GM19238 (cell line): ENCODE measurements at regions not wholly inside any gene's neighbourhood (a gene's known extent, or its start where the extent isn't known, plus 50 kb on each side); places are given as distances from the start of the nearest gene placed in this dataset.

ENCODE experiments used
- DNase-seq: peaks from one replicate; pipeline ENCODE4 v3.0.0; 2011; ENCODE audit warnings: low spot score; ENCODE audit not compliant: insufficient read length

- DNase-seq = no peak
Measured at GRCh38 chr2:137729305-137729704, 235.0 kb upstream of the HNMT start.

- DNase-seq = no peak
Measured at GRCh38 chr2:137737559-137737958, 226.7 kb upstream of the HNMT start.

GRCh38 chr2:137741784-137742362 is 222.4 kb upstream of the HNMT start:
- DNase-seq = no peak

- DNase-seq = no peak
Measured at GRCh38 chr2:137747509-137747908, 216.8 kb upstream of the HNMT start.

- DNase-seq = no peak
Measured at GRCh38 chr2:137748533-137748932, 215.7 kb upstream of the HNMT start.

- no peak for DNase-seq
Measured at GRCh38 chr2:137764646-137765045, 199.6 kb upstream of the HNMT start.

- DNase-seq = no peak
Measured at GRCh38 chr2:137769406-137769805, 194.9 kb upstream of the HNMT start.

- no peak for DNase-seq
Measured at GRCh38 chr2:137770166-137770565, 194.1 kb upstream of the HNMT start.

- DNase-seq = no peak
Measured at GRCh38 chr2:137771064-137771463, 193.2 kb upstream of the HNMT start.

- DNase-seq = no peak
Measured at GRCh38 chr2:137772451-137772850, 191.8 kb upstream of the HNMT start.

GRCh38 chr2:137775529-137775928 is 188.7 kb upstream of the HNMT start:
- DNase-seq = no peak

GRCh38 chr2:137776697-137777096 is 187.6 kb upstream of the HNMT start:
- no peak for DNase-seq

- DNase-seq = no peak
Measured at GRCh38 chr2:137797641-137798040, 166.6 kb upstream of the HNMT start.

GRCh38 chr2:137799600-137799999 is 164.7 kb upstream of the HNMT start:
- DNase-seq = no peak

GRCh38 chr2:137800386-137800785 is 163.9 kb upstream of the HNMT start:
- DNase-seq = no peak

GRCh38 chr2:137801228-137801627 is 163.0 kb upstream of the HNMT start:
- DNase-seq = no peak

- DNase-seq = no peak
Measured at GRCh38 chr2:137802038-137802437, 162.2 kb upstream of the HNMT start.

GRCh38 chr2:137806068-137806805 is 158.0 kb upstream of the HNMT start:
- DNase-seq = no peak

GRCh38 chr2:137809252-137809651 is 155.0 kb upstream of the HNMT start:
- DNase-seq = no peak

- no peak for DNase-seq
Measured at GRCh38 chr2:137809837-137810236, 154.4 kb upstream of the HNMT start.

- DNase-seq = no peak
Measured at GRCh38 chr2:137812517-137812916, 151.8 kb upstream of the HNMT start.

GRCh38 chr2:137813176-137813575 is 151.1 kb upstream of the HNMT start:
- no peak for DNase-seq

GRCh38 chr2:137817058-137817457 is 147.2 kb upstream of the HNMT start:
- no peak for DNase-seq
